CD4-positive, alpha-beta T cell treated with Interleukin-12 subunit alpha and Interleukin-12 subunit beta, for 1 hour (primary cell): ENCODE measurements at regions not wholly inside any gene's neighbourhood (a gene's known extent, or its start where the extent isn't known, plus 50 kb on each side); places are given as distances from the start of the nearest gene placed in this dataset.

Source experiments
- DNase-seq: peaks from one replicate; pipeline ENCODE4 v3.0.0-alpha.2; 2020

DNA sequence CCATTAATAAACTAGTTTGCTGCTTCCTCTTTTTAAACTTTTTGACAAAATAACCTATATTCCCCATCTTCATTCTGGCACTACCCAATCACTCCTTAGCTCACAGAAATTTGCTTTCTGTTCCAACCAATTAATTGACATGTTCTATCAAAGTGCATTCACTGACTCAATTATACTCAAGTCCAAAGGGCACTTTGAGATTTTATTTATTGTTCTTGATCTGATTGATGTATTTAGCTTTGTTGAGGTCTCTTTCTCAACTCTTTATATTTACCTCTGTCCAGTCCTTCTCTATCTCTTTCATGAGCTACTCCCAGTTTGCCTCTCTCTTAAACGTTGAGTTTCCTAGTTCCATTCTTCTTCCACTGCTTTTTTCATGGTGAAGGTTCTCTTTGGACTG lies 104.4 kb upstream of the TENT5A start:
- DNase-seq: no peak

- no peak for DNase-seq
These were observed 102.0 kb upstream of the TENT5A start for GRCh38 chr6:81854474-81854873.

DNA sequence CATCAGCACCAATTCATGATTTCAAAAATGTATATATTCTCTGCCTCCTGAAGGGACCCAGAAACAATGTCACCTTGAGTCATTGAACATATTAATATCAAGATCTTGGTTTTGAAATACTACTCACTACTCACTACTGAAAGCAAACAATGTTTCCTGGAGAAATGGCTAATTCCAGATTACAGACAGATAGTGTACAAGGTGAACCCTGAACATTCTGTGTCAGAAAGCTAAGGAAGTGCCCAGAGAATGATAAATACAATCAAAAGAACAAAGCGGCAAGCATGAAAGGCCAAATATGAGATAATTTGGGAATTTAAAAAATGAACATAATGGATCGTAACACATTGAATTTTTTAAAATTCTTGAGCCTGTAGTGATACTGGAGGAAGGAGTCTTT lies 101.5 kb upstream of the TENT5A start:
- no peak for DNase-seq

- DNase-seq: no peak
These were observed 96.8 kb upstream of the TENT5A start for GRCh38 chr6:81849248-81849647.

DNA sequence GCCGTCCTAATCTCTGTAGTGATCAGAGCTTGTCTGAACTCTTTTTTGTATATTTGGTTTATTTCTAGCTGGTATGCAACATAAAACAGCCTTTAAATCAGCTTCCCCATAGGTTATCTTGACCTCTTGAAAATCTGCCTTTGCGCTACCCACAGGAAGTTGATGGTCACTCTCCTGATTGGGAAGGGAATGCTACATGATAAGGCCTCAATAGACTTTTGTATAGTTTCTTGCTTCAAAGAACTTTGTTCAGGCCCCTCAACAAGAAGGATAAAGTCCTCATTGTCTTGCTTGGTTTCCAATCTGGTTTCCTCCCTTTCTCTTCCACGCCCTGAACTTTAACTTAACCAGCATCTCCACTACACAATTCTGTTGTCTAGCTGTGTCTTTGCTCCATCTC lies 95.4 kb upstream of the TENT5A start:
- DNase-seq: no peak

DNA sequence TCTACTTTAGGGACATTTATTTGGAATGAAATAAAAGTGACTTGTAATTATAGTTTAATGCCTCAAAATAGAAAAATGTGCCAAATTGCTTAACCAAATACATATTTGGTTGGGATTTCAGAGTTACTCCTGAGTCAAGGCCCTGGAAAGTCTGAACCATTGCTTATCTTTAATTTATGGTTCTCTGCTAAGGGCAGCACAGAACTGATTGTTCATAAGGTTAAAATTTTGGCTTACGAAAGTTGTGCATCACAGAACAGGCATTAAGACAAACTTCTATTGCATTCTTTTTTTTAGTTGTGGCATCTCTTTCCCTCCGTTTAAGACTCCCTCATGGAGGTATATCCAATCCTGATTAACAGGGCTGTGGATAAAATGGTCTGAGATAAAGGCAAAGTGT lies 92.2 kb upstream of the TENT5A start:
- DNase-seq: no peak

DNA sequence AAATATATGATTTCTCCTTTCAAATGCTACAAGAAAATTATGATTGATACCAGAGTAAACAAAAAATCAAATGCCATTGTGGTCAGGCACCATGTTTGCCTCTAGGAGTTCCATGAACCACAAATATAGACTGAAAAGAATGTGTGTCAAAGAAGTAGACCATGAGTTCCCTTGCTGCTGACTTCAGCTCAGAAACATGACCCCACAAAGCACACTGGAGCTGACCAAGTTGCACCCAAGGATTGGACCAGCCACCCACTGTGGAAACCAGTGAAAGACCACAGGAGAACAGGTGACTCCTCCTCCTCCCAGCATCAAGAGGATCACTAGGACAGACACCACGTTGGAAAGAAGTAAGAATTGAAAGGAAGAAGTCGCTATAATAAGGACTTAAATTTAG lies 90.8 kb upstream of the TENT5A start:
- DNase-seq: no peak

GRCh38 chr6:81842254-81842653 lies 89.8 kb upstream of the TENT5A start:
- no peak for DNase-seq

- DNase-seq: no peak
These were observed 86.4 kb upstream of the TENT5A start for GRCh38 chr6:81838724-81839426.

GRCh38 chr6:81838031-81838430 lies 85.5 kb upstream of the TENT5A start:
- no peak for DNase-seq

DNA sequence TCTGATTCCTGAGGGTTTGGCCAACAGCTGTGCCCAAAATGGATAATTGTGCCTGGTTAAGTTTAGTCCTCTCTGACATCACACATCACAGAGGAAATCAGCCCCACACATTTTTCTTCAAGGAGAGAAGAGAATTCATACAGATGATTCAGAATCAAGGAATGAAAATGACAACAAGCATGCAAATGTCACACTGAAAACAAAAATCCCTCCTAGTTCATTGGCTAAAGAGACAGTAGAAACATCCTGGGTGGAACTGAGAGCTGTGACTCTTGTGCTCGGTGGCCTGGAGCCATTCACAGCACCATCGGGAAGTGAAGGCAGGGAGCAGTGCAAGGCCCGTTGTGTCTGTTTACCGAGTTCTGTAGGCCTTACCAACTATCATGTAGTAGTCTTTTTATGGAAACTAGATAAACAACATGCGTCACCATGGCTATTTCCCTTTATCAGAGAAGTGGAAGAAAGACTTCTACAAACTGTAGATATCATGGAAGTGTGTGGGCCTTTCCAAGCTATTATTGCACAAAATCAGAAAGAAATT lies 81.7 kb upstream of the TENT5A start:
- no peak for DNase-seq

GRCh38 chr6:81832304-81832703 lies 79.8 kb upstream of the TENT5A start:
- no peak for DNase-seq

DNA sequence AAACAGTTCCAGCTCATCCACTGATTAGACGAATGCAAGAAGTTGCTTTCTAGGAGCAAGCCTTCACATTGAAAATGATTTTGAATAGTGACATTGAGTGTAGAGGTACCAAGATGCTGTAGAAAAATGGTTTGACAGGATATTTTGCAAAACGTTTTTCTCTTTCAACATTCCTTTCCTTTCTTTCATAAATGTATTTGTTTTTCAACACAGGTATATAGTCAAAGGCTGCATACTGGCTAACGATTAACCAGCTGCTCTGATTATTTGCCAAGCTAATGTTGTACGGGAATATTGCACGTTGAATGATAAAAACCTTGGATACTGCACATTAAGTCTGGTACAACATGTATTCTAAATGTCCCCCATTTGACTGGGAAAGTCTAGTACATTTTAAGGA lies 78.8 kb upstream of the TENT5A start:
- no peak for DNase-seq

DNA sequence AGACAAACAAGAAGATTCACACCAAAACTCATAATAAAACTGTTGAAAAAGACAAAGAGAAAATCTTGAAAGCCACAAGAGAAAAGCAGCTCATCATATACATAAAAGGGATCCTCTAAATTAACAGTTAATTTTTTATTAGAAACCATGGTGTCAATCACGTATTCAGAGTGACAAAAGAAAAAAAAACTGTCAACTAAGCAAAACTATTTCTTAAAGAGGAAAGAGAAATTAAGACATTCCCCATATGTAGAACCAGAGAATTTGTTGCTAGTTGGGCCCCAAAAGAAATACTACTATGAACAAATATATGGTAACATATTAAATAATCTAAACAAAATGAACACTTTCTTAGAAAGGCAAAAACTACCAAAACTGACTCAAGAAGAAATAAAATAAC lies 74.3 kb upstream of the TENT5A start:
- no peak for DNase-seq

DNA sequence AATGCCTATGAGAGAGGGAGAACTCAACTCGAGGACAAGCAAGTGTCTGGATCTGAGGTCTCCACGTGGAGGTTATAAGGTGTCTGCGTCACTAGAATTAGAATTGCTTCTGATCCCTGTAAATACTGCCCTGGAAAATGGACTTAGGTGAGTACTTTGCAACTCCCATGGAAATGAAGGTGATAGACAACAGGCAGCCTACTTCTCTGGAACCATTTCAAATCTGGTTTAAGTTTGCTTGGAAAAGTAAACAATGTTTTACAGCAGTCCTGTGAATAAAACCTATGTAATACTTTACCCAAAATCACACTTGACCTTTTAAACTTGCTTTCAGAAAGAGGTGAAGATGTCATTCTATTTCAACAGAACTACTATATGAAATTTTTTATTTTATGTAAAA lies 70.1 kb upstream of the TENT5A start:
- no peak for DNase-seq

DNA sequence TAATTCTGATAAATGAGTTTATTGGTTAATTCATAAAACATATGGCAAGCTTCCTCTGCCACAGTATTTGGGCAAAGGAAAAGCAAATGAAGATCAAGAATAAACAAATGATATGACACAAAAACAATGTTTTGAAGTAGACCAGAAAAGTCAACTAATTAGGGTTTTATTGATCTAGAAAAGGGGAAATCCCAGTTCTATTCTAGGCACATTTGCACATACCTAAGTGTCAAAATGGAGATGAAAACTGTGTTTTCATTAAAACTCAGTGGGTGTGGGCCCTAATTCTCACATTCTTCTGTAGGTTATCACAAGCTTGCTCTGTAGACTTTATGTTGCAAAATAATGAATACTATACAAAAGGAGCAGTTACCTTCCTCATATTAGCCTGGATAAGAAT lies 69.0 kb upstream of the TENT5A start:
- DNase-seq: no peak

DNA sequence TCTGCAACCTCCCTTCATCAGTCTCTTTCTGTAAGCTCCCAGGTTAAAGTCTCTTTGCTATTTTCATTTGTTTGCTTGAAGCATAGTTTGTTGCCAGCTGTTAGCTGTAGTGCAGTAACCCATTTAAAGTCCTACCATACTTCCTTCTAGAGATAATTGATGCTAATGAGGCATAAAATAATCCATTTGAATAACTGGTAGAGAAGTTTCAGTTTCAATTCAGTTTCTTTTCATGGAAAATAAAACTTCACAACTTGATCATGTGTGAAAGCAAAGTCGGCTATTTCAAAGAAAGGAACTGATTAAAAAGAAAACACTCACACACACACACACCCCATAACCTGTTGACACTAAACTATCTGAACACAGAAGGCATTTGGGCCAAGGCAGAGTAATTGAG lies 68.5 kb upstream of the TENT5A start:
- no peak for DNase-seq

DNA sequence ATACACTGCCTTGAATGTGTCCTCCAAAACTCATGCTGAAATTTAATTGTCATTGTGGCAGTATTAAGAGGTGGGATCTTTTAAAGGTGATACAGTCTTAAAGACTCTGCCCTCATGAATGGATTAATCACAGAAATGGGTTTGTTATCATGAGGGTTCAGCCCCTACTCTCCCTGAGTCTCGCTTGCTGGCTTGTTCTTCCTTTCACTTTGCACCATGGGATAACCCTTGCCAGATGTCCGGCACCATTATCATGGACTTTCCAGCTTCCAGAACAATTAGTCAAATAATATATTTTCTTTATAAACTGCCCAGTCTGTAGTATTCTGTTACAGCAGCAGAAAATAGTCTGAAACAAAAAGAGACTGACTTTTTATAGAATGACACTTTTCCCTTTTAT lies 67.9 kb upstream of the TENT5A start:
- no peak for DNase-seq

- DNase-seq: no peak
These were observed 67.3 kb upstream of the TENT5A start for GRCh38 chr6:81819767-81820166.

GRCh38 chr6:81818901-81819361 lies 66.5 kb upstream of the TENT5A start:
- no peak for DNase-seq

DNA sequence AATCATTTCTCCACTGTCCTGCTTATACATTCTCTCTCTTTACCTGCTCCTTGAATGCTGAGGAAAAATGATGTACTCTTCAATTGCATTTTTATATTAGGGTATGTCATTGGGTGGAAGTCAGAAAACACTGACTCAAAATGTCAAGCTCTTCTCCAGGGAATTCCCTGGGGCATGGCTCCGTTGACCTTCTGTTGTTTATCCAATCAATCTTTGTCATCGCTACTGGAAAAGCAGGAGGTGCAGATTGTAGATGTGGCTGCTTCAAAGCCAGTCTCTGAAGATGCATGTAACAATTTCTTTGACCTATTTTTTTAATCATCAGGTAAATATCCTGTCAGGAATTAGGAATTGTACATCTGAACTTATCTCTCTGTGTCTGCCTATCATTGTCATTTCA lies 63.9 kb upstream of the TENT5A start:
- no peak for DNase-seq

DNA sequence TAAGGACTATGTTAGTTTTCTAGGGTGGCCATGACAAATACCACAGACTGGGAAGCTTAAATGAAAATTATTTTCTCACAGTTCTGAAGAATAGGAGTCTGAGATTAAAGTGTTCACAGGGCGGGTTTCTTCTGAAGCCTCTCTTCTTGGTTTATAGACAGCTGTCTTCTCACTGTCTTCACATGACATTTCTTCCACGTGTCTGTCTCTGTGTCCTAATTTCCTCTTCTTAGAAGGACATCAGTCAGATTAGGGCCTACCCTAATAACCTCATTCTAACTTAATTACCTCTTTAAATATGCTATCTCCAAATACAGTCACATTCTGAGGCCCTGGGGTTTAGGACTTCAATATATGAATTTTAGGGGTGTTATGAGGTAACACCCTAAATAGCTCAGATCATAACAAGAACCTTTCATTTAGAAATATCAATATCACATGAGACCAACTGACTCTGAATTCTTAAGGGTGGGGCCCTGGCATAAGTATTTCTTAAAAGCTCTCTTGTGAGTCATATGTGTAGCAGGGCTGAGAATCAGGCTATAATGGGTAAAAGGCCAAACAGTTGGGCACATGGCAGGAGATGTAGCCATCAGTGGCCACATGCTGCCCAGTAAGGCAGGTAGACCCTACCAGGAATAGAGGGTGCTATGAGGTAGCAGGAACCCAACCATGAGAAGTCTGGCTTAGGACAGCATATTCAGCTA lies 62.0 kb upstream of the TENT5A start:
- DNase-seq: no peak

GRCh38 chr6:81813305-81813704 lies 60.8 kb upstream of the TENT5A start:
- DNase-seq: no peak

DNA sequence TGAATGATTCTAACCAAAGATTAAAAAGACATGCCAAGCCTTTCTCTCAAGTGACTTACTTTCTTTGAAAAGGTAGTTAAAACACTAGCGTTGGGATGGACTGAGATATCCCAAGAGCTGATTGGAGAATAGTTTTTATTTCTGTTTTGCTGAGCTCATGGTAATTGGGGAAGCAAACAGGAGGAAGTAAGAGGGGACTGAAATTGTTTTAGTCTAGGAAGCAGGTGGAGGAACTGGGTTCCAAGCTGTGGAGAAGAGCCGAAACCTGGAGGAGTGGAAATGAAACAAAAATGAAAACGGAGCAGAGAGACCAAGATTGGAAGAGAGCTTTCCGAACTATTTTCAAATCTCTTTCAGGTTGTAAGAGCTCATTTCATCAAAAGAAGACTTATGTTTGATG lies 59.9 kb upstream of the TENT5A start:
- peak; percentile 3 for DNase-seq
